ENCODE measurements at regions not wholly inside any gene's neighbourhood (a gene's known extent, or its start where the extent isn't known, plus 50 kb on each side); places are given as distances from the start of the nearest gene placed in this dataset.

GRCh38 chr1:56202796-56203492, 376.4 kb downstream of the PLPP3 start:
- intact Hi-C loops (cut with DNase I) = no loop called here
- Histone ChIP-seq H3K4me1 (ENCODE audit: insufficient read depth) (peaks cover 2% of the 10 kb centered on the region), H3K27me3 (no peaks in the 10 kb centered on the region), H3K4me3 (no peak overlapping the region), H3K36me3 (no peaks in the 10 kb centered on the region), H3K27ac (no peak overlapping the region), H3K9me3 (peaks cover 5 to 16% of the 10 kb centered on the region in 2 donors)
- DNase-seq = no peak
- WGBS, 3 donors = 43 to 48% (median 43%) methylated on average over 5 of the region's 5 CpGs
- TF ChIP-seq CTCF (IDR thresholded peaks at IDR 0.05) (no peak), POLR2A (IDR thresholded peaks at IDR 0.05) (no peak), EP300 (IDR thresholded peaks at IDR 0.05) (no peak)

DNA sequence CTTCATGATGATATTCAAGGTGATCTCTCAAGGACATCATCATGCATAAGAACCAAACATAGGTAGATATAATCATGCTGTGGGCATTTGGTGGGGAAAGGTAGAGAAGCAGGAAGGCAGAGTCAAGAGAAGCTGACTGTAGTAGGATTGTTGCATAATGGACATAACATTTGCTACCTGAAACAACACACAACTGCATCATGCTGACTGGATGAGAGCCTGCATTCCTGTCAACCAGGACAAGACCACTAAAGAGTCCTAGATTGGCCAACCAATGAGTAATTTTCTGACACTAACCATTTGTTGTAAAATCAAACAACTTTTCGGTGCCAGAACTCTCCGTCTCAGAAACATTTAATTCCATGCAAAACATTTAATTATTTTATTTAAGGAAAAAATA, 377.2 kb downstream of the PLPP3 start:
- H3K27ac ChIP-seq = no peak overlapping the region
- no peak for TF ChIP-seq POLR2A (IDR thresholded peaks at IDR 0.05)
- no peak for TF ChIP-seq EP300 (IDR thresholded peaks at IDR 0.05)
- TF ChIP-seq CTCF (IDR thresholded peaks at IDR 0.05) = no peak
- no peak overlapping the region for H3K4me3 ChIP-seq
- H3K4me1 ChIP-seq (ENCODE audit: insufficient read depth) = peaks cover 2% of the 10 kb centered on the region
- no peaks in the 10 kb centered on the region for H3K27me3 ChIP-seq
- DNase-seq = no peak
- intact Hi-C loops (cut with DNase I) = no loop called here
- peaks cover 5 to 12% of the 10 kb centered on the region in 2 donors for H3K9me3 ChIP-seq
- no peaks in the 10 kb centered on the region for H3K36me3 ChIP-seq
- 40 to 61% (median 46%) methylated on average over 2 of the region's 2 CpGs for WGBS, 3 donors

DNA sequence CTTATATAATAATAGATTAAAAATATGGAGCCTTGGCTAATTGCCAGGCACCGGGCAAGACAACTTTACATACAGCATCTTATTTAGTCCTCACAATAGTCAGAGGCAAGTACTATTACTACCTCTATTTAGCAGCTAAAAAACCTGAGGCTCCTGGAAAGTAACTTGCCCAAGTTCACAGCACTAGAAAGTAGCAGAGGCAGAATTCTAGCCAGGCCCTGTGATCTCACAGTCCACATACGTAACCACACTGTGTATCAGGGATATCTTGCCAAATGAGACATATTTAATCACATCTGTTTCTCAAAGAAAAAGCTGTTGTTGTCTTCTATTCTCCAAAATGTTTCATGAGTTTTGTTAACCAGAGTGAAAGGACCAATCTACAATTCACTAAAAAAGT, 378.5 kb downstream of the PLPP3 start:
- intact Hi-C loops (cut with DNase I) = no loop called here
- WGBS, 3 donors = 18 to 59% (median 49%) methylated on average over 2 of the region's 2 CpGs
- Histone ChIP-seq H3K27ac (no peak overlapping the region), H3K9me3 (peaks cover 0 to 3% of the 10 kb centered on the region in 2 donors), H3K36me3 (no peaks in the 10 kb centered on the region), H3K4me1 (ENCODE audit: insufficient read depth) (peaks cover 2% of the 10 kb centered on the region), H3K4me3 (no peak overlapping the region), H3K27me3 (no peaks in the 10 kb centered on the region)
- no peak for DNase-seq
- TF ChIP-seq EP300 (IDR thresholded peaks at IDR 0.05) (no peak), CTCF (IDR thresholded peaks at IDR 0.05) (no peak), POLR2A (IDR thresholded peaks at IDR 0.05) (no peak)

- intact Hi-C loops (cut with DNase I) = no loop called here
- H3K36me3 ChIP-seq = no peaks in the 10 kb centered on the region
- 66 to 73% (median 72%) methylated on average over 4 of the region's 4 CpGs for WGBS, 3 donors
- no peak overlapping the region for H3K27ac ChIP-seq
- no peaks in the 10 kb centered on the region for H3K27me3 ChIP-seq
- no peak for TF ChIP-seq EP300 (IDR thresholded peaks at IDR 0.05)
- no peak for TF ChIP-seq CTCF (IDR thresholded peaks at IDR 0.05)
- TF ChIP-seq POLR2A (IDR thresholded peaks at IDR 0.05) = no peak
- no peak for DNase-seq
- H3K4me3 ChIP-seq = no peak overlapping the region
- peaks cover 2% of the 10 kb centered on the region for H3K4me1 ChIP-seq (ENCODE audit: insufficient read depth)
- no peaks in the 10 kb centered on the region for H3K9me3 ChIP-seq
Observed at GRCh38 chr1:56200442-56200841, 378.9 kb downstream of the PLPP3 start.

Data from ovary (tissue), 7 donors.